CD4-positive, CD25-positive, alpha-beta regulatory T cell (primary cell): ENCODE measurements at regions not wholly inside any gene's neighbourhood (a gene's known extent, or its start where the extent isn't known, plus 50 kb on each side); places are given as distances from the start of the nearest gene placed in this dataset.

Experiments
- ATAC-seq, 2 donors: fragments of 150-1000 bp; cut with Tn5 transposase; one replicate each; pipeline ENCODE4 v1.10.0; 2021; ENCODE audit warnings: low read depth in 2 of 2, moderate number of reproducible peaks in 2 of 2, moderate library complexity in 1 of 2
- DNase-seq, 3 donors: peaks; one replicate each; pipeline versions ENCODE4 v3.0.0 to v3.0.0-alpha.2; 2012 to 2022; ENCODE audit warnings: mixed read lengths in 1 of 3
- H3K27ac ChIP-seq: one replicate; pipeline ENCODE4 v1.7.0; 2013; ENCODE audit warnings: mild to moderate bottlenecking, low read length; ENCODE audit not compliant: insufficient read depth, poor library complexity, severe bottlenecking
- H3K27me3 ChIP-seq: one replicate; pipeline ENCODE4 v1.7.0; 2013; ENCODE audit warnings: low read length; ENCODE audit not compliant: control insufficient read depth, insufficient read depth
- H3K36me3 ChIP-seq: one replicate; pipeline ENCODE4 v1.7.0; 2013; ENCODE audit warnings: mild to moderate bottlenecking, low read length, moderate library complexity; ENCODE audit not compliant: control insufficient read depth, insufficient read depth
- H3K4me1 ChIP-seq: 2 replicates; pipeline ENCODE4 v1.7.0; 2013; ENCODE audit warnings: mild to moderate bottlenecking, low read length; ENCODE audit not compliant: insufficient read depth, control insufficient read depth, poor library complexity, severe bottlenecking
- H3K4me3 ChIP-seq: one replicate; pipeline ENCODE4 v1.7.0; 2013; ENCODE audit warnings: low read depth, mild to moderate bottlenecking, low read length, moderate library complexity
- H3K9me3 ChIP-seq, 2 experiments: 1 replicate in 1 of 2; 2 replicates in 1 of 2; pipeline ENCODE4 v1.7.0; 2013; ENCODE audit warnings: low read length in 2 of 2, mild to moderate bottlenecking in 1 of 2, moderate library complexity in 1 of 2; ENCODE audit not compliant: control insufficient read depth in 2 of 2
- H3K27ac Mint-ChIP-seq, 3 donors: one replicate each; pipeline ENCODE4 v1.8.0; 2020 to 2022; ENCODE audit warnings: mild to moderate bottlenecking in 3 of 3, mixed read lengths in 3 of 3, moderate library complexity in 2 of 3
- H3K27me3 Mint-ChIP-seq: one replicate; pipeline ENCODE4 v1.8.0; 2022; ENCODE audit warnings: mild to moderate bottlenecking, mixed read lengths
- H3K36me3 Mint-ChIP-seq: one replicate; pipeline ENCODE4 v1.8.0; 2020; ENCODE audit warnings: mixed read lengths
- H3K4me1 Mint-ChIP-seq, 4 donors: one replicate each; pipeline ENCODE4 v1.8.0; 2020 to 2022; ENCODE audit warnings: mixed read lengths in 4 of 4, mild to moderate bottlenecking in 1 of 4
- H3K4me3 Mint-ChIP-seq, 4 donors: one replicate each; pipeline ENCODE4 v1.8.0; 2020 to 2022; ENCODE audit warnings: mild to moderate bottlenecking in 4 of 4, mixed read lengths in 4 of 4, moderate library complexity in 3 of 4
- H3K9me3 Mint-ChIP-seq, 7 donors: one replicate each; pipeline ENCODE4 v1.8.0; 2020 to 2022; ENCODE audit warnings: mixed read lengths in 7 of 7, mild to moderate bottlenecking in 3 of 7, moderate library complexity in 2 of 7

DNA sequence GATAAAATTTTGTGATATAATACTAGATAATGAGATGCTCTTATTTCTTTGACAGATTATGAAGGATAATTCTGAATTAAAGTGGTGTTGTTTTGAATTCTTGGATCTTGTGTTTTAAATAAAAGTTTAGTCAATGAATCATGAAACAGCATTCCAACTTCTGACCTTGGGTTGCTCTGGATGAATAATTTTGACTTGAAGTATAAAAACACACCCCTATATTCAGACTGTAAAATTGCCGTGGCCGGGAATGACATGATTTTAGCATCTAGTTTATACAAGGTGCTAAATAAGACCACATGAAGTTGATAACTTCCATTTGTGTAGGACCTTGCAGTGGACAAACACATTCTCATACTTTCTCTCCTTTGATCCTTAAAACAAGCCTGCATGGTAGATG, 67.2 kb upstream of the DAP start:
- Histone ChIP-seq H3K36me3 (no peaks in the 10 kb centered on the region), H3K4me1 (no peaks in the 10 kb centered on the region), H3K4me3 (no peak overlapping the region), H3K27ac (no peak overlapping the region), H3K9me3 (no peaks in the 10 kb centered on the region), H3K27me3 (no peaks in the 10 kb centered on the region)
- ATAC-seq = no peak
- Mint-ChIP-seq H3K4me1 (no peaks in the 10 kb centered on the region), H3K27ac (no peak overlapping the region), H3K36me3 (no peaks in the 10 kb centered on the region), H3K27me3 (no peaks in the 10 kb centered on the region), H3K9me3 (no peaks in the 10 kb centered on the region), H3K4me3 (no peak overlapping the region)
- DNase-seq = no peak

- Mint-ChIP-seq H3K27ac (no peak overlapping the region), H3K27me3 (peaks cover 2% of the 10 kb centered on the region), H3K4me3 (no peak overlapping the region), H3K4me1 (no peaks in the 10 kb centered on the region), H3K9me3 (no peaks in the 10 kb centered on the region), H3K36me3 (no peaks in the 10 kb centered on the region)
- peaks cover 3% of the 10 kb centered on the region for H3K27me3 ChIP-seq
- no peak overlapping the region for H3K4me3 ChIP-seq
- no peaks in the 10 kb centered on the region for H3K36me3 ChIP-seq
- no peaks in the 10 kb centered on the region for H3K4me1 ChIP-seq
- H3K27ac ChIP-seq = no peak overlapping the region
- DNase-seq (no peak), ATAC-seq (no peak)
- H3K9me3 ChIP-seq = no peaks in the 10 kb centered on the region
Measured at GRCh38 chr5:10827571-10827970, 66.5 kb upstream of the DAP start.

- Histone ChIP-seq H3K36me3 (no peaks in the 10 kb centered on the region), H3K4me1 (no peaks in the 10 kb centered on the region), H3K9me3 (no peaks in the 10 kb centered on the region), H3K27me3 (peaks cover 4% of the 10 kb centered on the region), H3K27ac (no peak overlapping the region), H3K4me3 (no peak overlapping the region)
- ATAC-seq = no peak
- Mint-ChIP-seq H3K4me1 (no peaks in the 10 kb centered on the region), H3K9me3 (no peaks in the 10 kb centered on the region), H3K4me3 (no peak overlapping the region), H3K27ac (no peak overlapping the region), H3K27me3 (peaks cover 8% of the 10 kb centered on the region), H3K36me3 (no peaks in the 10 kb centered on the region)
- no peak for DNase-seq
Measured at GRCh38 chr5:10826971-10827370, 65.9 kb upstream of the DAP start.

- no peak overlapping the region for H3K4me3 Mint-ChIP-seq
- H3K27me3 ChIP-seq = peaks cover 6% of the 10 kb centered on the region
- H3K27ac ChIP-seq = no peak overlapping the region
- H3K27me3 Mint-ChIP-seq = peaks cover 14% of the 10 kb centered on the region
- H3K4me1 ChIP-seq = no peaks in the 10 kb centered on the region
- H3K9me3 ChIP-seq = no peaks in the 10 kb centered on the region
- H3K36me3 ChIP-seq = no peaks in the 10 kb centered on the region
- H3K36me3 Mint-ChIP-seq = no peaks in the 10 kb centered on the region
- H3K9me3 Mint-ChIP-seq = no peaks in the 10 kb centered on the region
- H3K4me1 Mint-ChIP-seq = no peaks in the 10 kb centered on the region
- no peak for ATAC-seq
- no peak overlapping the region for H3K4me3 ChIP-seq
- DNase-seq = no peak
- no peak overlapping the region for H3K27ac Mint-ChIP-seq
Measured at GRCh38 chr5:10825897-10826644, 65.0 kb upstream of the DAP start.

DNA sequence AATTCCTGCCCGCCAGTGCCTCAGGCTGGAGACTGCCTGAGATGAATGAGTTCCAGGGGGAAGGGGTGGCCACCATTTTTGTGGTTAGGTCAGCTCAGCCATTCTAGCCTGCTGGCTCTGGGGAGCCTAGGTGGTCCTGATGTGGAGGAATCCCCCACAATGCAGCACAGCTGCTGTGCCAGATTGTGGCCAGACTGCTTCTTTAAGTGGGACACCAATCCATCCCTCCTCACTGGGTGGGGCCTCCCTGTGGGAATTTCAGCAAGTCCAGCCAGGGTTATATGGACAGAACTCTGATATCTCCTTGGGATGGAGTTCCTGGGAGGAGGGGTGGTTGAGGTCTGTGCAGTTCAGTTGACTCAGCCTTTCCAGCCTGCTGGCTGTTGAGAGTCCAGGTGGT, 51.2 kb upstream of the DAP start:
- Histone ChIP-seq H3K27ac (no peak overlapping the region), H3K4me3 (no peak overlapping the region), H3K9me3 (no peaks in the 10 kb centered on the region), H3K4me1 (no peaks in the 10 kb centered on the region), H3K27me3 (peaks cover 4% of the 10 kb centered on the region), H3K36me3 (no peaks in the 10 kb centered on the region)
- DNase-seq (no peak), ATAC-seq (no peak)
- Mint-ChIP-seq H3K9me3 (peaks cover 1 to 13% (median 6%) of the 10 kb centered on the region in 7 donors), H3K4me3 (no peak overlapping the region), H3K27me3 (peaks cover 25% of the 10 kb centered on the region), H3K27ac (no peak overlapping the region), H3K36me3 (no peaks in the 10 kb centered on the region), H3K4me1 (no peaks in the 10 kb centered on the region)
